DOHH2 (cell line): ENCODE measurements at regions not wholly inside any gene's neighbourhood (a gene's known extent, or its start where the extent isn't known, plus 50 kb on each side); places are given as distances from the start of the nearest gene placed in this dataset.

Source experiments
- H3F3A ChIP-seq: fragments of 200-600 bp; sonication (generic), shearing (Covaris generic); 2 replicates; pipeline ENCODE4 v1.6.0; 2016; ENCODE audit warnings: antibody characterized with exemption, mild to moderate bottlenecking; ENCODE audit not compliant: control insufficient read depth, insufficient read depth
- H3K27ac ChIP-seq: fragments of 200-600 bp; sonication (generic); 2 replicates; pipeline ENCODE4 v1.5.1; 2014; ENCODE audit warnings: low read depth, mild to moderate bottlenecking, low read length, moderate library complexity
- H3K27me3 ChIP-seq: fragments of 200-600 bp; sonication (generic); 2 replicates; pipeline ENCODE4 v1.6.1; 2014; ENCODE audit warnings: mild to moderate bottlenecking, low read length, mixed read lengths; ENCODE audit not compliant: control insufficient read depth
- H3K36me3 ChIP-seq: fragments of 200-600 bp; sonication (generic); 2 replicates; pipeline ENCODE4 v1.6.1; 2014; ENCODE audit warnings: mild to moderate bottlenecking, low read length, moderate library complexity, mixed read lengths; ENCODE audit not compliant: control insufficient read depth
- H3K4me1 ChIP-seq: fragments of 200-600 bp; sonication (generic); 2 replicates; pipeline ENCODE4 v1.6.1; 2014; ENCODE audit warnings: mild to moderate bottlenecking, low read length, mixed read lengths; ENCODE audit not compliant: control insufficient read depth
- H3K4me2 ChIP-seq: fragments of 200-600 bp; sonication (generic); 2 replicates; pipeline ENCODE4 v1.6.0; 2014; ENCODE audit warnings: mild to moderate bottlenecking, low read length, moderate library complexity
- H3K4me3 ChIP-seq: fragments of 200-600 bp; sonication (generic); 2 replicates; pipeline ENCODE4 v1.5.1; 2014; ENCODE audit warnings: mild to moderate bottlenecking, low read length, mixed read lengths
- H3K79me2 ChIP-seq: fragments of 200-600 bp; sonication (generic); 2 replicates; pipeline ENCODE4 v1.6.1; 2014; ENCODE audit warnings: mild to moderate bottlenecking, low read length, mixed read lengths; ENCODE audit not compliant: control insufficient read depth
- H3K9me2 ChIP-seq: fragments of 200-600 bp; sonication (generic); replicated peaks from 2 replicates; pipeline ENCODE4 v1.6.1; 2014; ENCODE audit warnings: mild to moderate bottlenecking, low read length, mixed read lengths; ENCODE audit not compliant: control insufficient read depth
- H3K9me3 ChIP-seq: fragments of 200-600 bp; sonication (generic); 2 replicates; pipeline ENCODE4 v1.6.1; 2014; ENCODE audit warnings: antibody characterized with exemption, low read length, mixed read lengths; ENCODE audit not compliant: control insufficient read depth, insufficient read depth
- H4K20me1 ChIP-seq: fragments of 200-600 bp; sonication (generic); 2 replicates; pipeline ENCODE4 v1.6.0; 2014; ENCODE audit warnings: low read depth, mild to moderate bottlenecking, antibody characterized with exemption, low read length, moderate library complexity; ENCODE audit not compliant: control insufficient read depth, insufficient read depth
- EZH2phosphoT487 ChIP-seq: fragments of 200-600 bp; sonication (generic); IDR thresholded peaks from 2 replicates; pipeline ENCODE4 v1.6.1; 2017; ENCODE audit warnings: borderline replicate concordance, mild to moderate bottlenecking, antibody characterized with exemption, low read length, moderate library complexity, mixed read lengths
- TF ChIP-seq, protein P1 (sequence below): fragments of 200-600 bp; sonication (generic); IDR thresholded peaks from one replicate; pipeline ENCODE4 v1.5.1; 2014; ENCODE audit warnings: antibody characterized with exemption, mild to moderate bottlenecking, low read depth, low read length; ENCODE audit not compliant: poor library complexity, severe bottlenecking

DNA sequence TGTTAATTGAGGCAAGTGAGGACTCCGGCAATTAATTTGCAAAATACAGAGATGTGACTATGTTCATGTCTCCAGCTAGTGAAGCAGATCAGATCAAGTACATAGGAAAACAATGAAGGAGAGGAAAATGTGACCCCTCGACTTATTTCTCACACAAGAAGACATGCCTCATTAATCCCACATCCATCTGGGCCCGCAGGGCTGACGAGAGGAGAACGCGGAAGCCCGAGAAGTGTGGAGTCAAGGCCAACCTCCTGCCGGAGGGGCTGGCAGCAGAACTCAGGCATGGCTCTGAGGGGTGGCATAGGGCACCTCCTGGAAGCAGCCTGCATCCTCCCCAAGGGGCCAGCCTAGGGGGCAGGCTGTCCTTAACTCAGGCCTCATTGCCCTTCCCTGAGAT lies 54.4 kb downstream of the ZNF503 start:
- Histone ChIP-seq H3K27ac (no peak overlapping the region), H3K9me3 (no peaks in the 10 kb centered on the region), H3K79me2 (no peaks in the 10 kb centered on the region), H3K4me3 (no peak overlapping the region), H3K27me3 (no peaks in the 10 kb centered on the region), H4K20me1 (no peaks in the 10 kb centered on the region), H3K9me2 (no peaks in the 10 kb centered on the region), H3F3A (no peaks in the 10 kb centered on the region), H3K4me2 (no peak overlapping the region), H3K36me3 (no peaks in the 10 kb centered on the region), H3K4me1 (no peaks in the 10 kb centered on the region)
- TF ChIP-seq, protein P1, sequence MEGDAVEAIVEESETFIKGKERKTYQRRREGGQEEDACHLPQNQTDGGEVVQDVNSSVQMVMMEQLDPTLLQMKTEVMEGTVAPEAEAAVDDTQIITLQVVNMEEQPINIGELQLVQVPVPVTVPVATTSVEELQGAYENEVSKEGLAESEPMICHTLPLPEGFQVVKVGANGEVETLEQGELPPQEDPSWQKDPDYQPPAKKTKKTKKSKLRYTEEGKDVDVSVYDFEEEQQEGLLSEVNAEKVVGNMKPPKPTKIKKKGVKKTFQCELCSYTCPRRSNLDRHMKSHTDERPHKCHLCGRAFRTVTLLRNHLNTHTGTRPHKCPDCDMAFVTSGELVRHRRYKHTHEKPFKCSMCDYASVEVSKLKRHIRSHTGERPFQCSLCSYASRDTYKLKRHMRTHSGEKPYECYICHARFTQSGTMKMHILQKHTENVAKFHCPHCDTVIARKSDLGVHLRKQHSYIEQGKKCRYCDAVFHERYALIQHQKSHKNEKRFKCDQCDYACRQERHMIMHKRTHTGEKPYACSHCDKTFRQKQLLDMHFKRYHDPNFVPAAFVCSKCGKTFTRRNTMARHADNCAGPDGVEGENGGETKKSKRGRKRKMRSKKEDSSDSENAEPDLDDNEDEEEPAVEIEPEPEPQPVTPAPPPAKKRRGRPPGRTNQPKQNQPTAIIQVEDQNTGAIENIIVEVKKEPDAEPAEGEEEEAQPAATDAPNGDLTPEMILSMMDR, result no peak
- no peak for TF ChIP-seq EZH2phosphoT487

DNA sequence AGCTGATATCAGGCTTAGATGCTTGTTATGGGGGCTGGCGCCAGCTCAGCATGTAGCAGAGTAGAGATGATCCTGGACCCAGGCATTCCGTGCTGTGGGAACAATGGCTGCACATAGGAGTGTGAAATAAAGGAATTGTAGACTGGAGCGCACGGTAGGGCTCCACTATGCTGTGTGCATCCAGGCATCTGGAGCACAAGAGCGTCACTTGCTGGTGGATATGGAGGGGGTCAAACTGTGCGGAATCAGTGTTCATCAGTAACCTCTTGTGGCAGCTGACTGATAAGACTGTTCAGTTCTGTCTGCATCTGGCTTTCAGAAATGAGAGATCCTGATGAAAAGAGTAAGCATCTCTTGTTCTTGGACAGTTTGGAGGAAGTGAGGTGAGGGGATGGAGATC lies 55.8 kb downstream of the ZNF503 start:
- no peaks in the 10 kb centered on the region for H3K27me3 ChIP-seq
- no peak overlapping the region for H3K4me2 ChIP-seq
- no peaks in the 10 kb centered on the region for H3K9me2 ChIP-seq
- H3K27ac ChIP-seq, result no peak overlapping the region
- H3K4me1 ChIP-seq, result no peaks in the 10 kb centered on the region
- TF ChIP-seq, protein P1, result no peak
- no peak for TF ChIP-seq EZH2phosphoT487
- H3K9me3 ChIP-seq, result no peaks in the 10 kb centered on the region
- H4K20me1 ChIP-seq, result no peaks in the 10 kb centered on the region
- H3F3A ChIP-seq, result no peaks in the 10 kb centered on the region
- no peaks in the 10 kb centered on the region for H3K36me3 ChIP-seq
- H3K79me2 ChIP-seq, result no peaks in the 10 kb centered on the region
- no peak overlapping the region for H3K4me3 ChIP-seq

DNA sequence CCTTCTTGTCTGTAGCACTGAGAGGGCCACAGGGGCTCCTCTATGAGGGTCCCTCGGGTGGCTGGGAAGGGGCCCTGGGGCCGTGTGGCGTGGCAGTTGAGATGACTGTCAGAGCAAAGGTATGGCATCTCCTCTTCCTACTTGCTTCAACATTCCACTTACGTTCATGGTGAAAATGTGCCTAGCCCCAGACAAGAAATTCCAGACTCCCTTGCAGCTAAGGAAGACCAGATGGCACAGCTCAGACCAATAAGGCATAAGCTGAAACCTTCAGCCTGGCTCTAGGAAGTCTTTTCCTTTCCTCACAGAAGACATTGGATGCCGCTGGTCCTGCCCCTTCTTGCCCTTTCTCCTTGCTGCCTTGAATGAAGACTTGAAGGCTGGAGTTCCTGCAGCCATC lies 57.4 kb downstream of the ZNF503 start:
- no peak overlapping the region for H3K27ac ChIP-seq
- no peaks in the 10 kb centered on the region for H3K9me3 ChIP-seq
- no peak for TF ChIP-seq EZH2phosphoT487
- TF ChIP-seq, protein P1, result no peak
- no peaks in the 10 kb centered on the region for H3K36me3 ChIP-seq
- H3K27me3 ChIP-seq, result no peaks in the 10 kb centered on the region
- no peaks in the 10 kb centered on the region for H3K9me2 ChIP-seq
- no peak overlapping the region for H3K4me2 ChIP-seq
- no peaks in the 10 kb centered on the region for H3K4me1 ChIP-seq
- H3K79me2 ChIP-seq, result no peaks in the 10 kb centered on the region
- H3K4me3 ChIP-seq, result no peak overlapping the region
- no peaks in the 10 kb centered on the region for H3F3A ChIP-seq
- H4K20me1 ChIP-seq, result no peaks in the 10 kb centered on the region

DNA sequence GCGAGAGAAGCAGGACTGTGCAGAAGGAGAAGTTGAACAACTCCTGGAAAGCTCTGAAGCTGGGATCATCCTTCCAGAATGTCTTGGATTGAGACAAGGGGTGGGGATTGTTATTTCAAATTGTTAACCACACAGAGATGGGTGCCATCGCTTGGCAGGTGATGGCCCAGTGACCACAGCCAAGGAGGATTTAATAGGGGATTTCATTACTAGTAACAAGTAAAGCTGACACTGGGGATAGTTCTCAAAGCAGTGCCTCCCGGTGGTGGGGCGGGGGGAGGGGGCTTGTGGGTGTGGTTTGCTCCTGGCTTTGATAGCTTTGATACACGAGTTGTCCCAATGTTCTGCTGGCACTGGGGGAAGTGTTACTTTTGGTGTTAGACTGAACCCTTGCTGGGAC lies 59.2 kb downstream of the ZNF503 start:
- Histone ChIP-seq H4K20me1 (no peaks in the 10 kb centered on the region), H3K9me2 (no peaks in the 10 kb centered on the region), H3K9me3 (no peaks in the 10 kb centered on the region), H3K4me3 (no peak overlapping the region), H3K4me2 (no peak overlapping the region), H3K27ac (no peak overlapping the region), H3F3A (no peaks in the 10 kb centered on the region), H3K4me1 (no peaks in the 10 kb centered on the region), H3K27me3 (no peaks in the 10 kb centered on the region), H3K79me2 (no peaks in the 10 kb centered on the region), H3K36me3 (no peaks in the 10 kb centered on the region)
- TF ChIP-seq, protein P1, result no peak
- TF ChIP-seq EZH2phosphoT487, result no peak
